ENCODE measurements at regions not wholly inside any gene's neighbourhood (a gene's known extent, or its start where the extent isn't known, plus 50 kb on each side); places are given as distances from the start of the nearest gene placed in this dataset.

DNA sequence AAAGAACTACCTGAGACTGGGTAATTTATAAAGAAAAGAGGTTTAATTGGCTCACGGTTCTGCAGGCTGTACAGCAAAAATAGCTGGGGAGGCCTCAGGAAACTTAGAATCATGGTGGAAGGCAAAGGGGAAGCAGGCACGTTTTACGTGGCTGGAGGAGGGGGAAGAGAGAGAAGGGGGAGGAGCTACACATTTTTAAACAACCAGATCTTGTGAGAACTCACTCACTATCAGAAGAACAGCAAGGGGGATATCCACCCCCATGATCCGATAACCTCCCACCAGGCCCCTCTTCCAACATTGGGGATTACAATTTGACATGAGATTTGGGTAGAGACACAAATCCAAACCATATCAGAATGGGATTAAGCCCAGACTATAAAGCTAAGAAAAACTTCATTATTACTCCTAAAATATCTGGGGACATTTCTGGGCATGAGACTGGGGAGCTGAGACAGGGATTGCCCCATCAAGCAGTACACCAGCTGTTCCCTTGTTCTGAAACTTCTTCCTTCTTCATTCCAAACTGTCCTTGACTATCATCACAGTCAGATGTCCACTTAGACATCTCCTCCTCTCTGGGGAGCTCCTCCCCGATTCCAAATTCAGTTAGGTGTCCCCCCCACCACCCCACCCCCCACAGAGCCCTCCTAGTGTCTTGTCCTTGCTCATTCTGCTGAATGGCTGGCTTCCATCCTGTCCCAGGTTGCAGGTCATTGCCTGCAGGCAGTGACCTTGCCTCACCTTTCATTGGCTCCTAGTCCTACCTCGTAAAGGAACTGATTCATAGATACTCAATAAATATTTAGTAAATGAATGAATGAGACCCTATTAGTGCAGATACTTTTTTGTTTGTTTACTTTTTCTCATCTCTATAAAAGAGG is 132.6 kb downstream of the EVX1 start:
- TF ChIP-seq, protein P1, sequence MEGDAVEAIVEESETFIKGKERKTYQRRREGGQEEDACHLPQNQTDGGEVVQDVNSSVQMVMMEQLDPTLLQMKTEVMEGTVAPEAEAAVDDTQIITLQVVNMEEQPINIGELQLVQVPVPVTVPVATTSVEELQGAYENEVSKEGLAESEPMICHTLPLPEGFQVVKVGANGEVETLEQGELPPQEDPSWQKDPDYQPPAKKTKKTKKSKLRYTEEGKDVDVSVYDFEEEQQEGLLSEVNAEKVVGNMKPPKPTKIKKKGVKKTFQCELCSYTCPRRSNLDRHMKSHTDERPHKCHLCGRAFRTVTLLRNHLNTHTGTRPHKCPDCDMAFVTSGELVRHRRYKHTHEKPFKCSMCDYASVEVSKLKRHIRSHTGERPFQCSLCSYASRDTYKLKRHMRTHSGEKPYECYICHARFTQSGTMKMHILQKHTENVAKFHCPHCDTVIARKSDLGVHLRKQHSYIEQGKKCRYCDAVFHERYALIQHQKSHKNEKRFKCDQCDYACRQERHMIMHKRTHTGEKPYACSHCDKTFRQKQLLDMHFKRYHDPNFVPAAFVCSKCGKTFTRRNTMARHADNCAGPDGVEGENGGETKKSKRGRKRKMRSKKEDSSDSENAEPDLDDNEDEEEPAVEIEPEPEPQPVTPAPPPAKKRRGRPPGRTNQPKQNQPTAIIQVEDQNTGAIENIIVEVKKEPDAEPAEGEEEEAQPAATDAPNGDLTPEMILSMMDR (conservative IDR thresholded peaks at IDR 0.05; ENCODE audit: low read depth, low read length), result no peak
- H3K4me3 ChIP-seq (ENCODE audit: low read length), result no peak overlapping the region
- no peak for DNase-seq (ENCODE audit: low read depth)

DNA sequence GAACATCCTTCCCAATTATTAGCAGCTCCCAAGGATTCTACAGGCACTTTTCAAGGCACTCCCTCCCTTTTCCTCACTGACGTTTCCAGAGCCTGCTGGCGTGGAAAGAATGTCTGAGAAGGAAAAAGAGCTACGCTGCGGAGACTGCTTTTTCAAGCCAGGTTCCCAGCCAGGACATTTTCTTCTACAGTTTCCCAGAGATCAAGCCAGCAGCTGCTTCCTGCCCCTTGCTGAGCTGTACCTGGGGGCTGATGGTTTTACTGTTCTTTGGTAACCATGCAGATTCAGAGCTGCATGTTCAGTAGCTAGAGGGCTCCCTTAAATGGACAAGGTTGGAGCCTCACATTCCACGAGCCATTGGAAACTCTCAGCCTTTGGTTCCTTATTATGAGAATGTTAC is 133.4 kb downstream of the EVX1 start:
- no peak overlapping the region for H3K4me3 ChIP-seq (ENCODE audit: low read length)
- DNase-seq (ENCODE audit: low read depth), result no peak
- TF ChIP-seq, protein P1 (conservative IDR thresholded peaks at IDR 0.05; ENCODE audit: low read depth, low read length), result no peak

DNA sequence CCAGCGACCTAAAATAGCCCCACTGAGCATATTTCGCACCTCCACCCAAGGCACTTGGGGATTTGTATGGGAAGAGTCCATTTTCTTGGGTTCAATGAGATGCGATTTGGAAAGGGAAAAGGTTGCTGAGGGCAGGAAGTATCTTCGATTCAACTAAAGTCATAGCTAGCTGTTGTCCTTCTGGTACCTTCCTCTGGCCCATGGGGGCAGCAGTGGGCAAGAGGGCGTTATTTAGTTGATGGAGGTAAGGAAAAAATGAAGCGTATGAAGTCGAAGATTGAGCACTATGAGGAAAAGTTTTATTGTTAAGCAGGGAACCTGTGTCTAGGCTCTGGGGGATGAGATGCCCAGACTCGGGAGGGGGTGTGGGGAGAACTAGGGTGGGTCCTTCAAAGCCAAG is 135.4 kb downstream of the EVX1 start:
- H3K4me3 ChIP-seq (ENCODE audit: low read length), result no peak overlapping the region
- no peak for DNase-seq (ENCODE audit: low read depth)
- TF ChIP-seq, protein P1 (conservative IDR thresholded peaks at IDR 0.05; ENCODE audit: low read depth, low read length), result no peak

DNA sequence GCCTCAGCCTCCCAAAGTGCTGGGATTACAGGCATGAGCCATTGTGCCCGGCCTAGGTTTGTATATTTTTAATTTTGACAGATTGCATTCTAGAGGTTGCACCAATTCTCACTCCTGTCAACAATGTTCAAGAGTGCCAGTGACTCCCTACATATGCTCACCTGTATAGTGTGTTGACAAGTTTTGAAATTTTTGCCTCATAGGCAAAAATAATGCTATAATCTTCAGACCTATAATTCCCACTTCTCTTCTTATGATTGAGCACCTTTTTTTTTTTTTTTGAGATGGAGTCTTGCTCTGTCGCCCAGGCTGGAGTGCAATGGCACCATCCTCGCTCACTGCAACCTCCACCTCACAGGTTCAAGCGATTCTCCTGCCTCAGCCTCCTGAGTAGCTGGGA is 139.7 kb downstream of the EVX1 start:
- H3K4me3 ChIP-seq (ENCODE audit: low read length), result no peak overlapping the region
- DNase-seq (ENCODE audit: low read depth), result no peak
- TF ChIP-seq, protein P1 (conservative IDR thresholded peaks at IDR 0.05; ENCODE audit: low read depth, low read length), result no peak

DNA sequence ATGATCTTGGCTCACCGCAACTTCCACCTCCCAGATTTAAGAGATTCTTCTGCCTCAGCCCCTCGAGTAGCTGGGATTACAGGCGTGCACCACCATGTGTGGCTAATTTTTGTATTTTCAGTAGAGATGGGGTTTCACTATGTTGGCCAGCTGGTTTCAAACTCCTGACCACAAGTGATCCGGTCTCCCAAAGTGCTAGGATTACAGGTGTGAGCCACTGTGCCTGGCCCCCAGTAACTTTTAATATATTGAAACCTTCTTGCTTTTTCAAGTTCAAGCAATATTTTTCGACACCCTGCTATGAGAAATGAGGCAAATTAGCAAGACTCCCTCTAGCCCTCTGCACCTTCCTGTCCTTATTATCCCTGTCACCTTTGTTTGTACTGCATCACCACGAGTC is 144.0 kb downstream of the EVX1 start:
- H3K4me3 ChIP-seq (ENCODE audit: low read length), result no peak overlapping the region
- no peak for DNase-seq (ENCODE audit: low read depth)
- TF ChIP-seq, protein P1 (conservative IDR thresholded peaks at IDR 0.05; ENCODE audit: low read depth, low read length), result no peak

DNA sequence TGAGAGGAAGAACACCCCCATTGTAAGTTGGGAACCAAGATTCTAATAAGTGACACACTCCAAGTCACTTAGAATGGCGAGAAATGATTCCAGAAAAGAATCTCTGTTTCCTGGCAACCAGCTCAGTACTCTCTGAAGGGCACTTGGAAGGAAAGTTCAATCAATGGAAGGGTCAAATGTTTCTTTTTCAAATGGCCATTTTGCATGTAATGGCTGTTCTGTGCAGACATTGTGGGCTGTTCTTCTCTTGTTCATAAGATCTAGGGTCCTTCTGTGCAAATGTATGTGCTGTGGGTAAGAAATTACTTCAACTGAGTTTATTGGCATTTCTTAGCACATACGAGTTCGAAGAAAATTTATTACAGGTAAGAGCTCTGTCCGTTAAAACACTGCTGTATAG is 145.3 kb downstream of the EVX1 start:
- no peak for DNase-seq (ENCODE audit: low read depth)
- TF ChIP-seq, protein P1 (conservative IDR thresholded peaks at IDR 0.05; ENCODE audit: low read depth, low read length), result no peak
- no peak overlapping the region for H3K4me3 ChIP-seq (ENCODE audit: low read length)

DNA sequence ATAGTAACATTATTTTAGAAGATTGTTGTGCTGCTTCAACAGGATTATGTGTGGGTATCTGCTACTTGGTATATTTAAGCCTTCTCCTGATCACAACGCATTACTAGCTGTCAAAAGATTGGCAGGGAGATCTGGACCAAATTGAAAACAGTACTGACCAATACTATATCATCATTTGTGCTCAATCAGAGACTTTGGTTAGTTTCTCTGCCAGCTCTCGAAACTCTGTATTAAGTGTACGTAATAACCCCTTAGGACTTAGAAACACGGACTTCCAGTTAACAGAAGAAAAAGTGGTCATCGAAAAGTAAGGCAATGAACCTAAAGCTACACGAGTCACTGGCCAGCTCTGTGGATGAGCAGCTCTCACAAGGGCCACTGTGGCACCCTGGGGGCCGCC is 146.0 kb downstream of the EVX1 start:
- H3K4me3 ChIP-seq (ENCODE audit: low read length), result no peak overlapping the region
- DNase-seq (ENCODE audit: low read depth), result no peak
- TF ChIP-seq, protein P1 (conservative IDR thresholded peaks at IDR 0.05; ENCODE audit: low read depth, low read length), result no peak
